ENCODE measurements at regions not wholly inside any gene's neighbourhood (a gene's known extent, or its start where the extent isn't known, plus 50 kb on each side); places are given as distances from the start of the nearest gene placed in this dataset.
A peak's percentile ranks its signal among the peaks of the same experiment; 100 is the strongest.

- TF ChIP-seq CTCF (CRISPR knock-in tag; IDR thresholded peaks at IDR 0.05) (peak; percentile 91), ZNF879 (CRISPR knock-in tag; IDR thresholded peaks at IDR 0.05) (no peak), HNRNPLL (IDR thresholded peaks at IDR 0.05; ENCODE audit: low read depth, low read length, poor library complexity, severe bottlenecking) (peak; percentile 60), RAD21 (CRISPR knock-in tag; IDR thresholded peaks at IDR 0.05) (peak; percentile 69), KDM2A (CRISPR knock-in tag; IDR thresholded peaks at IDR 0.05; ENCODE audit: borderline replicate concordance, low read depth) (peak; percentile 63; the same call in 1 of the 2 replicates), ZNF160 (CRISPR knock-in tag; IDR thresholded peaks at IDR 0.05) (no peak), ZNF777 (CRISPR knock-in tag; IDR thresholded peaks at IDR 0.05) (peak; percentile 45), SNAI1 (CRISPR knock-in tag; IDR thresholded peaks at IDR 0.05; ENCODE audit: borderline replicate concordance) (no peak), ZNF468 (CRISPR knock-in tag; IDR thresholded peaks at IDR 0.05) (no peak), ZNF318 (CRISPR knock-in tag; IDR thresholded peaks at IDR 0.05) (no peak), FOXM1 (CRISPR knock-in tag; IDR thresholded peaks at IDR 0.05) (no peak), TARDBP (CRISPR knock-in tag; IDR thresholded peaks at IDR 0.05) (no peak), ZNF605 (CRISPR knock-in tag; IDR thresholded peaks at IDR 0.05) (no peak), ZNF547 (CRISPR knock-in tag; IDR thresholded peaks at IDR 0.05) (0 out of 2 replicates have a peak, but pooled peaks have one; percentile 47), ZNF768 (CRISPR knock-in tag; IDR thresholded peaks at IDR 0.05) (peak; percentile 39; the same call in 1 of the 2 replicates), ZFY (CRISPR knock-in tag; IDR thresholded peaks at IDR 0.05) (peak; percentile 40; the same call in 1 of the 2 replicates), RBAK (CRISPR knock-in tag; IDR thresholded peaks at IDR 0.05) (no peak), ZNF331 (CRISPR knock-in tag; IDR thresholded peaks at IDR 0.05) (0 out of 2 replicates have a peak, but pooled peaks have one; percentile 24), ZNF205 (CRISPR knock-in tag; IDR thresholded peaks at IDR 0.05) (no peak), ATRX (CRISPR knock-in tag; IDR thresholded peaks at IDR 0.05; ENCODE audit: borderline replicate concordance) (no peak), ZNF792 (CRISPR knock-in tag; IDR thresholded peaks at IDR 0.05) (0 out of 2 replicates have a peak, but pooled peaks have one; percentile 43), REPIN1 (CRISPR knock-in tag; IDR thresholded peaks at IDR 0.05; ENCODE audit: borderline replicate concordance, low read depth) (no peak)
Measured at GRCh38 chr10:128211953-128212727, 85.9 kb upstream of the MKI67 start (continued).

Data from HepG2 (cell line).